B cell (primary cell): ENCODE measurements at regions not wholly inside any gene's neighbourhood (a gene's known extent, or its start where the extent isn't known, plus 50 kb on each side); places are given as distances from the start of the nearest gene placed in this dataset.

ENCODE experiments used
- ATAC-seq: fragments of 200-7000 bp; cut with Tn5 transposase; one replicate; pipeline ENCODE4 v1.10.0; 2021; ENCODE audit warnings: low read depth, mild to moderate bottlenecking, moderate number of reproducible peaks, moderate library complexity
- CTCF ChIA-PET: fragments of 350-600 bp; sonication (Branson Sonifier 250); formaldehyde crosslinking; loops from one replicate; lab custom pipeline; 2021; ENCODE audit warnings: antibody characterized with exemption, inconsistent platforms; lab: Charles Lee
- POLR2A ChIA-PET: fragments of 350-600 bp; sonication (Branson Sonifier 250); formaldehyde crosslinking; loops from one replicate; lab custom pipeline; 2021; ENCODE audit warnings: antibody characterized with exemption; lab: Charles Lee
- DNase-seq: peaks from one replicate; pipeline ENCODE4 v3.0.0; 2013
- H2AFZ ChIP-seq: 2 replicates; pipeline ENCODE4 v1.6.1; 2012; ENCODE audit warnings: mild to moderate bottlenecking, low read depth, low read length; ENCODE audit not compliant: insufficient read depth, poor library complexity, severe bottlenecking
- H3K27ac ChIP-seq, 2 donors: 1 replicate in 1 of 2; 2 replicates in 1 of 2; pipeline ENCODE4 v1.5.1; 2012 to 2013; ENCODE audit warnings: low read length in 2 of 2, mild to moderate bottlenecking in 2 of 2, moderate library complexity in 1 of 2
- H3K27me3 ChIP-seq, 4 experiments: fragments of 200-600 bp in 1 of 4; sonication (generic) in 1 of 4; replicated peaks in 1 of 4; 1 replicate in 2 of 4; 2 replicates in 2 of 4; pipeline versions ENCODE4 v1.6.1 to v1.7.0; 2013 to 2016; ENCODE audit warnings: low read length in 3 of 4, mild to moderate bottlenecking in 2 of 4, mixed read lengths in 1 of 4, moderate library complexity in 1 of 4; ENCODE audit not compliant: insufficient read depth in 4 of 4, control insufficient read depth in 3 of 4; ENCODE audit errors: control extremely low read depth in 1 of 4
- H3K36me3 ChIP-seq, 2 experiments: replicated peaks in 1 of 2; 1 replicate in 1 of 2; 2 replicates in 1 of 2; pipeline versions ENCODE4 v1.6.1 to v1.7.1; 2013; ENCODE audit warnings: low read length in 1 of 2; ENCODE audit not compliant: insufficient read depth in 2 of 2, control insufficient read depth in 1 of 2; ENCODE audit errors: control extremely low read depth in 1 of 2, extremely low read depth in 1 of 2
- H3K4me1 ChIP-seq, 2 donors: fragments of 200-600 bp in 1 of 2; sonication (generic) in 1 of 2; 1 replicate in 1 of 2; 2 replicates in 1 of 2; pipeline versions ENCODE4 v1.5.1 to v1.6.1; 2013 to 2017; ENCODE audit warnings: low read length in 2 of 2; ENCODE audit not compliant: control insufficient read depth in 2 of 2, insufficient read depth in 2 of 2
- H3K4me2 ChIP-seq: replicated peaks from 2 replicates; pipeline ENCODE3; 2012; ENCODE audit warnings: mild to moderate bottlenecking, low read depth, low read length; ENCODE audit not compliant: poor library complexity, severe bottlenecking
- H3K4me3 ChIP-seq, 5 experiments: fragments of 200-600 bp in 1 of 5; sonication (generic) in 1 of 5; 1 replicate in 3 of 5; 2 replicates in 2 of 5; pipeline versions ENCODE4 v1.5.1 to v1.7.0; 2011 to 2016; ENCODE audit warnings: low read length in 4 of 5, mild to moderate bottlenecking in 4 of 5, low read depth in 2 of 5, control low read depth in 1 of 5, moderate library complexity in 1 of 5; ENCODE audit not compliant: insufficient read depth in 1 of 5; ENCODE audit errors: control extremely low read depth in 1 of 5, extremely low read depth in 1 of 5
- H3K79me2 ChIP-seq: fragments of 200-600 bp; sonication (generic); one replicate; pipeline ENCODE4 v1.6.0; 2016; ENCODE audit warnings: low read length; ENCODE audit not compliant: control insufficient read depth, insufficient read depth
- H3K9ac ChIP-seq: fragments of 200-600 bp; sonication (generic); 2 replicates; pipeline ENCODE4 v1.6.1; 2017; ENCODE audit warnings: mild to moderate bottlenecking, low read length, moderate library complexity
- H3K9me3 ChIP-seq, 3 donors: one replicate each; pipeline versions ENCODE4 v1.6.1 to v1.7.1; 2013; ENCODE audit warnings: low read length in 2 of 3; ENCODE audit not compliant: control insufficient read depth in 2 of 3, insufficient read depth in 1 of 3; ENCODE audit errors: control extremely low read depth in 1 of 3
- H4K20me1 ChIP-seq: 2 replicates; pipeline ENCODE4 v1.6.0; 2012; ENCODE audit warnings: mild to moderate bottlenecking, low read length; ENCODE audit not compliant: insufficient read depth, control insufficient read depth, poor library complexity, severe bottlenecking
- H3K27ac Mint-ChIP-seq: one replicate; pipeline ENCODE4 v1.8.0; 2021; ENCODE audit warnings: mixed read lengths
- H3K27me3 Mint-ChIP-seq: one replicate; pipeline ENCODE4 v1.8.0; 2021; ENCODE audit warnings: mixed read lengths
- H3K4me1 Mint-ChIP-seq: one replicate; pipeline ENCODE4 v1.8.0; 2021; ENCODE audit warnings: mixed read lengths
- H3K4me3 Mint-ChIP-seq: one replicate; pipeline ENCODE4 v1.8.0; 2021; ENCODE audit warnings: mixed read lengths
- H3K9me3 Mint-ChIP-seq: one replicate; pipeline ENCODE4 v1.8.0; 2022; ENCODE audit warnings: mixed read lengths; ENCODE audit not compliant: insufficient read depth
- EZH2 ChIP-seq: IDR thresholded peaks from 2 replicates; pipeline ENCODE4 v1.6.1; 2012; ENCODE audit warnings: borderline replicate concordance, low read depth, mild to moderate bottlenecking, moderate library complexity, low read length; ENCODE audit not compliant: insufficient read depth, poor library complexity, severe bottlenecking
- WGBS: methylation state at CpG from one replicate; pipeline ENCODE4 v1.1.5; 2013; ENCODE audit warnings: missing lambda C conversion rate; ENCODE audit not compliant: insufficient coverage; 5-methylcytosine and 5-hydroxymethylcytosine counted together
- intact Hi-C: fragments of 100-400 bp; cut with micrococcal nuclease; formaldehyde crosslinking; loops from one replicate; pipeline ENCODE4 v1.10.0; 2022
- TF ChIP-seq, protein P1 (sequence below): fragments of 200-600 bp; IDR thresholded peaks from one replicate; pipeline ENCODE4 v1.8.0; 2022; ENCODE audit warnings: antibody characterized with exemption, mild to moderate bottlenecking

DNA sequence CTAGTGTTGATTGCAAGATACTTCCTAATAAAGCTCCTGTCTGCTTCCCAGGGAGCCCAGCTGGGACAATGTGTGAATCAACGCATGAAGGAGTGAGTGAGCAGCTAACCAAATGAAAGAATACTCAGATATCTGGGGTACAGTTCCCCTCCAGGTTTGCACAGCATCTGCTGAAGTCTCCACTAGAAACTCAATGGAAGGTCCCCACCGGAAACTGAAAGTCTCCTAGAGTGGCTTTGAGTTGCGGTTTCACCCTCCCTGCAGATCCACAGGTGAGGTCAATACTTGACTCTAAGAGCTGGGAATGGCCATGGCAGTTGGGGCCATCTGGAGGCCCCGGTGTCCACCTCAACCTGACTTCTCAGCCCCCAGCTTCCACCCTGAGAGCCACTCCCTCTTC is 198.2 kb upstream of the MSX2 start:
- no peak overlapping the region for H3K9ac ChIP-seq
- H3K36me3 ChIP-seq = no peaks in the 10 kb centered on the region
- H3K4me1 ChIP-seq = no peaks in the 10 kb centered on the region
- 77% methylated on average over 4 of the region's 4 CpGs for WGBS
- H4K20me1 ChIP-seq = no peaks in the 10 kb centered on the region
- no peak overlapping the region for H2AFZ ChIP-seq
- Mint-ChIP-seq H3K9me3 (no peaks in the 10 kb centered on the region), H3K27ac (no peak overlapping the region), H3K27me3 (no peaks in the 10 kb centered on the region), H3K4me1 (no peaks in the 10 kb centered on the region), H3K4me3 (no peak overlapping the region)
- DNase-seq = no peak
- H3K4me2 ChIP-seq = no peak overlapping the region
- H3K9me3 ChIP-seq = peaks cover 0 to 3% (median 0%) of the 10 kb centered on the region in 3 donors
- no peaks in the 10 kb centered on the region for H3K79me2 ChIP-seq
- ChIA-PET CTCF (no interaction called here), POLR2A (no interaction called here)
- H3K4me3 ChIP-seq = no peak overlapping the region
- H3K27ac ChIP-seq = no peak overlapping the region
- intact Hi-C loops = no loop called here
- no peak for TF ChIP-seq EZH2
- TF ChIP-seq, protein P1, sequence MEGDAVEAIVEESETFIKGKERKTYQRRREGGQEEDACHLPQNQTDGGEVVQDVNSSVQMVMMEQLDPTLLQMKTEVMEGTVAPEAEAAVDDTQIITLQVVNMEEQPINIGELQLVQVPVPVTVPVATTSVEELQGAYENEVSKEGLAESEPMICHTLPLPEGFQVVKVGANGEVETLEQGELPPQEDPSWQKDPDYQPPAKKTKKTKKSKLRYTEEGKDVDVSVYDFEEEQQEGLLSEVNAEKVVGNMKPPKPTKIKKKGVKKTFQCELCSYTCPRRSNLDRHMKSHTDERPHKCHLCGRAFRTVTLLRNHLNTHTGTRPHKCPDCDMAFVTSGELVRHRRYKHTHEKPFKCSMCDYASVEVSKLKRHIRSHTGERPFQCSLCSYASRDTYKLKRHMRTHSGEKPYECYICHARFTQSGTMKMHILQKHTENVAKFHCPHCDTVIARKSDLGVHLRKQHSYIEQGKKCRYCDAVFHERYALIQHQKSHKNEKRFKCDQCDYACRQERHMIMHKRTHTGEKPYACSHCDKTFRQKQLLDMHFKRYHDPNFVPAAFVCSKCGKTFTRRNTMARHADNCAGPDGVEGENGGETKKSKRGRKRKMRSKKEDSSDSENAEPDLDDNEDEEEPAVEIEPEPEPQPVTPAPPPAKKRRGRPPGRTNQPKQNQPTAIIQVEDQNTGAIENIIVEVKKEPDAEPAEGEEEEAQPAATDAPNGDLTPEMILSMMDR = no peak
- no peaks in the 10 kb centered on the region for H3K27me3 ChIP-seq
- ATAC-seq = no peak

DNA sequence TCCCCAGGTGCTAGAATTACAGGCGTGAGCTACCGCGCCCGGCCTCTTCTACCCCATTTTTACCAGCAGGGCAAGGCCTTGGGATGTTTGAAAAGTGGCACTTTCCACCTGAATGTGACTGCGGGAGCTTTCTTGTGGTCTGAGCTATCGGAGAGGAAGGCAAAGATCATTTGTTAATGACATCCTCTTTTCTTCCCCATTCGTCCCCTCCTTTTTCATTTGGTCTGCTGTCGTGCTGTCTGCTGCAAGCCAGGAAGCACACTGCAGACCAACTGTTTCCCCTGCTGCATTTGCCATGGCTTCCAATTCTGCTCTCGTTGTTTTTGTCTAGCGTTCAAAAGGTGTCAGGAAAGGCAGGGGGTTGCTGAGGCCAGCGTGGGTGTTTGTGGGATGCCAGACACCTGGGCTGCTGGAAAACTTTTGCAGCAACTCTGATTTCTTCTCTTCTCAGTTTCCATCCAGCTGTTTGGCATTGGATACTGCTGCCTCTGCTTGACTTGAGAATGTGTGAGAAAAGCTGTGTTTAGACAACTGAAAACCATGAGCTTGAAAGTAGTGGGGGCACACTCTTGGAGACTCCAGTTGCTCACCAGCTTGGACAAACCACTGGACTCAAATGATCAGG is 196.4 kb upstream of the MSX2 start:
- WGBS = 9% methylated on average over 4 of the region's 11 CpGs
- H4K20me1 ChIP-seq = no peaks in the 10 kb centered on the region
- no peak overlapping the region for H3K4me2 ChIP-seq
- TF ChIP-seq, protein P1 = no peak
- no peak for TF ChIP-seq EZH2
- intact Hi-C loops = no loop called here
- Mint-ChIP-seq H3K4me1 (no peaks in the 10 kb centered on the region), H3K4me3 (no peak overlapping the region), H3K27me3 (peaks cover 5% of the 10 kb centered on the region), H3K9me3 (no peaks in the 10 kb centered on the region), H3K27ac (no peak overlapping the region)
- peaks cover 0 to 3% (median 0%) of the 10 kb centered on the region in 4 experiments for H3K27me3 ChIP-seq
- ChIA-PET CTCF (no interaction called here), POLR2A (no interaction called here)
- H3K36me3 ChIP-seq = no peaks in the 10 kb centered on the region
- no peak overlapping the region for H3K4me3 ChIP-seq
- no peak overlapping the region for H3K9ac ChIP-seq
- DNase-seq (no peak), ATAC-seq (no peak)
- H3K27ac ChIP-seq = no peak overlapping the region
- no peaks in the 10 kb centered on the region for H3K79me2 ChIP-seq
- H3K4me1 ChIP-seq = no peaks in the 10 kb centered on the region
- H2AFZ ChIP-seq = no peak overlapping the region
- peaks cover 0 to 3% (median 0%) of the 10 kb centered on the region in 3 donors for H3K9me3 ChIP-seq
